ENCODE measurements at regions not wholly inside any gene's neighbourhood (a gene's known extent, or its start where the extent isn't known, plus 50 kb on each side); places are given as distances from the start of the nearest gene placed in this dataset.

DNA sequence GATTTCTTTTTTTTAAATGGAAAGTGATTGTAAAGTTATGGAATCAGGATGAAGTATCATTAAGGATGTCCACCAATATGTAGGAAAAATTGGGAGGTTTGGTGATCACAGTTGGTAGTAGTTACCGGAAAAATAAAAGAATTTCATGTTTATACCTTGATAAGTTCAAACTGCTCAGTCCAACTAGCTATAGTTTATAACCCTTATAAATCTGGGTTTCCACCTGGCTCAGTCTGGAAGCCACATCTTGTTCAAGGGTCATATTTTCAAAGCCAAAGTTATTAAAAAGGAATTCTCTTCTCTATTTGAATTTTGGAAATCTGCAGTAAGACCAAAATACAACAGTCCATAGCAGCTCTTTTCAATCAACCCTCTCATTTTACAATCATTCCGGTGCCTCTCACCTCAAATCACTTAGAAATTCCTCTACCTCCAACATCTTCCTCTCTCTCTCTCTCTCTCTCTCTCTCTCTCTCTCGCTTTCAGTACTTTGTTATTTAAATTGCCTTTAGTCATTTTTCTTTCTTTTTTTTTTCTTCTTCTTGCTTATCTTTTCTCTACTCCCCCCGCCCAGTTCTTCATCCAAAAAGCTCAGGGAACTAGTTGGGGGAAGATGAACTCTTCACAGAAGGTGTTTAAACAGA is 186.2 kb upstream of the TBC1D5 start:
- Histone ChIP-seq H3K9me3 (ENCODE audit: control insufficient read depth in 1 of 2, insufficient read depth in 1 of 2, low read length in 2 of 2) (no peaks in the 10 kb centered on the region), H3K4me1 (ENCODE audit: insufficient read depth, low read length) (no peaks in the 10 kb centered on the region), H3K27me3 (ENCODE audit: control insufficient read depth in 1 of 2, insufficient read depth in 2 of 2, low read length in 2 of 2) (peaks cover 0 to 3% of the 10 kb centered on the region in 2 experiments), H3K36me3 (ENCODE audit: insufficient read depth, low read length) (no peaks in the 10 kb centered on the region), H3K4me3 (ENCODE audit: low read length) (no peak overlapping the region), H3K27ac (ENCODE audit: low read depth in 1 of 2, low read length in 2 of 2) (no peak overlapping the region)
- ChIA-PET POLR2A (interaction anchor here (0.8 kb wide), 1 partner anchor 11 kb away, joined by 3 read pairs; no protein-coding TSS in a partner anchor), CTCF (no interaction called here)
- H3K4me3 Mint-ChIP-seq: no peak overlapping the region
- H3K36me3 Mint-ChIP-seq (ENCODE audit: low read depth): no peaks in the 10 kb centered on the region
- intact Hi-C loops (cut with DNase I, micrococcal nuclease): no loop called here
- ATAC-seq (ENCODE audit: poor library complexity): no peak
- no peaks in the 10 kb centered on the region for H3K9me3 Mint-ChIP-seq
- H3K27me3 Mint-ChIP-seq: no peaks in the 10 kb centered on the region
- TF ChIP-seq, protein P1, sequence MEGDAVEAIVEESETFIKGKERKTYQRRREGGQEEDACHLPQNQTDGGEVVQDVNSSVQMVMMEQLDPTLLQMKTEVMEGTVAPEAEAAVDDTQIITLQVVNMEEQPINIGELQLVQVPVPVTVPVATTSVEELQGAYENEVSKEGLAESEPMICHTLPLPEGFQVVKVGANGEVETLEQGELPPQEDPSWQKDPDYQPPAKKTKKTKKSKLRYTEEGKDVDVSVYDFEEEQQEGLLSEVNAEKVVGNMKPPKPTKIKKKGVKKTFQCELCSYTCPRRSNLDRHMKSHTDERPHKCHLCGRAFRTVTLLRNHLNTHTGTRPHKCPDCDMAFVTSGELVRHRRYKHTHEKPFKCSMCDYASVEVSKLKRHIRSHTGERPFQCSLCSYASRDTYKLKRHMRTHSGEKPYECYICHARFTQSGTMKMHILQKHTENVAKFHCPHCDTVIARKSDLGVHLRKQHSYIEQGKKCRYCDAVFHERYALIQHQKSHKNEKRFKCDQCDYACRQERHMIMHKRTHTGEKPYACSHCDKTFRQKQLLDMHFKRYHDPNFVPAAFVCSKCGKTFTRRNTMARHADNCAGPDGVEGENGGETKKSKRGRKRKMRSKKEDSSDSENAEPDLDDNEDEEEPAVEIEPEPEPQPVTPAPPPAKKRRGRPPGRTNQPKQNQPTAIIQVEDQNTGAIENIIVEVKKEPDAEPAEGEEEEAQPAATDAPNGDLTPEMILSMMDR (IDR thresholded peaks at IDR 0.05): no peak
- no peak for DNase-seq
- H3K27ac Mint-ChIP-seq: no peak overlapping the region
- no peaks in the 10 kb centered on the region for H3K4me1 Mint-ChIP-seq (ENCODE audit: low read depth)

DNA sequence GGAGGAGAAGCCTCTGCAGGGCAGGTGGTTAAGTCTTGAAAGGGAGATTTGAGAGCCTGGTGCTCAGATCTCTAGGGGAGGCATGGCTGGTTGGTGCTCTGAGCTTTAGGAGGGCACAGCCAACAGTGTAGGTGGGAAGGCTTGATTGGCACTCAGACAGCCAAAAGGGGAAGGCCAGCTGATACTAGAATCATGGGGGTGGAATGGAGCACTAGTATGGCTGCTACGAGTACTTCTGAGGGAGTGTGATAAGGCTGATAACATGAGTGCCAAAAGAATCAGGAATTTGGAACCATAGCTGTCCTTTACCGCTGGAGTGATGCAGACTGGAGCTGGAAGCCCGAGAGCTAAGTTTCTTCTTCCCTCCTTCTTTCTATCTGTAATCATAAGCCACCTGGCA is 184.6 kb upstream of the TBC1D5 start:
- Histone ChIP-seq H3K9me3 (ENCODE audit: control insufficient read depth in 1 of 2, insufficient read depth in 1 of 2, low read length in 2 of 2) (no peaks in the 10 kb centered on the region), H3K36me3 (ENCODE audit: insufficient read depth, low read length) (no peaks in the 10 kb centered on the region), H3K4me3 (ENCODE audit: low read length) (no peak overlapping the region), H3K27ac (ENCODE audit: low read depth in 1 of 2, low read length in 2 of 2) (no peak overlapping the region), H3K4me1 (ENCODE audit: insufficient read depth, low read length) (no peaks in the 10 kb centered on the region), H3K27me3 (ENCODE audit: control insufficient read depth in 1 of 2, insufficient read depth in 2 of 2, low read length in 2 of 2) (peaks cover 0 to 3% of the 10 kb centered on the region in 2 experiments)
- CTCF ChIA-PET: no interaction called here
- no peaks in the 10 kb centered on the region for H3K4me1 Mint-ChIP-seq (ENCODE audit: low read depth)
- no peaks in the 10 kb centered on the region for H3K9me3 Mint-ChIP-seq
- H3K4me3 Mint-ChIP-seq: no peak overlapping the region
- H3K36me3 Mint-ChIP-seq (ENCODE audit: low read depth): no peaks in the 10 kb centered on the region
- DNase-seq (no peak), ATAC-seq (ENCODE audit: poor library complexity) (no peak)
- H3K27ac Mint-ChIP-seq: no peak overlapping the region
- H3K27me3 Mint-ChIP-seq: no peaks in the 10 kb centered on the region
- intact Hi-C loops (cut with DNase I, micrococcal nuclease): no loop called here
- POLR2A ChIA-PET: no interaction called here
- TF ChIP-seq, protein P1 (IDR thresholded peaks at IDR 0.05): no peak

DNA sequence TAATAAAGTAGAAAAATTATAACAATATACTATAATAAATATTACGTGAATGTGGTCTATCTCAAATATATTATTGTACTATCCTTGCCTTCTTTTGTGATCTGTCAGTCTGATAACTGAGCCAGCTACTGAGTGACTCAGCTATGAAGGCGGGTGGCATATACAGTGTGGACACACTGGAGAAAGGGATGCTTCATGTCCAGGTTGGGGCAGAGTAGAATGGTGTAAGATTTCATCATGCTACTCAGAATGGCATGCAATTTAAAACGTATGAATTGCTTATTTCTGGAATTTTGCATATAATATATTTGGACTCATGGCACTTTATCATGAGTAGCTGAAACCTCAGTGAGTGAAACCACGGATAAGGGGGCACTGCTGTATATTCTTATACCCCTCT is 172.9 kb upstream of the TBC1D5 start:
- Mint-ChIP-seq H3K4me1 (ENCODE audit: low read depth) (no peaks in the 10 kb centered on the region), H3K9me3 (no peaks in the 10 kb centered on the region), H3K4me3 (no peak overlapping the region), H3K27me3 (peaks cover 23% of the 10 kb centered on the region), H3K36me3 (ENCODE audit: low read depth) (no peaks in the 10 kb centered on the region), H3K27ac (no peak overlapping the region)
- CTCF ChIA-PET: no interaction called here
- H3K27me3 ChIP-seq (ENCODE audit: control insufficient read depth in 1 of 2, insufficient read depth in 2 of 2, low read length in 2 of 2): peaks cover 0 to 3% of the 10 kb centered on the region in 2 experiments
- ATAC-seq (ENCODE audit: poor library complexity) (no peak), DNase-seq (no peak)
- no peaks in the 10 kb centered on the region for H3K4me1 ChIP-seq (ENCODE audit: insufficient read depth, low read length)
- TF ChIP-seq, protein P1 (IDR thresholded peaks at IDR 0.05): no peak
- intact Hi-C loops (cut with DNase I, micrococcal nuclease): no loop called here
- POLR2A ChIA-PET: interaction anchor here (0.7 kb wide), 1 partner anchor 32 kb away, joined by 4 read pairs; no protein-coding TSS in a partner anchor
- no peaks in the 10 kb centered on the region for H3K36me3 ChIP-seq (ENCODE audit: insufficient read depth, low read length)
- no peak overlapping the region for H3K4me3 ChIP-seq (ENCODE audit: low read length)
- no peak overlapping the region for H3K27ac ChIP-seq (ENCODE audit: low read depth in 1 of 2, low read length in 2 of 2)
- no peaks in the 10 kb centered on the region for H3K9me3 ChIP-seq (ENCODE audit: control insufficient read depth in 1 of 2, insufficient read depth in 1 of 2, low read length in 2 of 2)
